SK-N-SH (cell line): ENCODE measurements at regions not wholly inside any gene's neighbourhood (a gene's known extent, or its start where the extent isn't known, plus 50 kb on each side); places are given as distances from the start of the nearest gene placed in this dataset.

Source experiments
- CTCF ChIA-PET: fragments of 300-600, 350-600 bp; formaldehyde crosslinking; extraction: SDS; loops from one replicate; lab custom pipeline; 2021; lab: Yijun Ruan, JAX
- POLR2A ChIA-PET: fragments of 350-600 bp; sonication (Branson Sonifier 250); formaldehyde crosslinking; extraction: SDS; loops from one replicate; lab custom pipeline; 2020; ENCODE audit warnings: antibody characterized with exemption, inconsistent platforms; lab: Yijun Ruan, JAX
- DNase-seq: peaks from one replicate; pipeline ENCODE4 v3.0.0; 2012
- H2AFZ ChIP-seq: fragments of 200-600 bp; sonication (generic); 2 replicates; pipeline ENCODE4 v1.8.1; 2016; ENCODE audit warnings: antibody characterized with exemption, mild to moderate bottlenecking, low read depth
- H3F3A ChIP-seq: fragments of 200-600 bp; sonication (generic); replicated peaks from 2 replicates; pipeline ENCODE3; 2016; ENCODE audit warnings: antibody characterized with exemption, mild to moderate bottlenecking; ENCODE audit not compliant: insufficient read depth
- H3K27ac ChIP-seq, 2 experiments: fragments of 200-500 bp in 1 of 2; fragments of 200-600 bp in 1 of 2; sonication (Bioruptor generic) in 1 of 2; sonication (generic), shearing (Covaris generic) in 1 of 2; 2 replicates each; pipeline versions ENCODE4 v1.5.1 to v1.6.1; 2014 to 2016; ENCODE audit warnings: low read depth in 2 of 2, inconsistent platforms in 1 of 2, low read length in 1 of 2, mild to moderate bottlenecking in 1 of 2, mixed read lengths in 1 of 2
- H3K27me3 ChIP-seq: fragments of 200-600 bp; sonication (generic), shearing (Covaris generic); 2 replicates; pipeline ENCODE4 v1.6.1; 2016; ENCODE audit warnings: mixed run types; ENCODE audit not compliant: insufficient read depth
- H3K36me3 ChIP-seq, 2 experiments: fragments of 200-500 bp in 1 of 2; fragments of 200-600 bp in 1 of 2; sonication (Bioruptor generic) in 1 of 2; sonication (generic) in 1 of 2; replicated peaks in 1 of 2; 2 replicates each; pipeline versions ENCODE3 to v1.5.1; 2014 to 2016; ENCODE audit warnings: low read length in 1 of 2, mild to moderate bottlenecking in 1 of 2; ENCODE audit not compliant: insufficient read depth in 2 of 2, control insufficient read depth in 1 of 2
- H3K4me1 ChIP-seq, 2 experiments: fragments of 200-500 bp in 1 of 2; fragments of 200-600 bp in 1 of 2; sonication (Bioruptor generic) in 1 of 2; sonication (generic), shearing (Covaris generic) in 1 of 2; 2 replicates each; pipeline versions ENCODE4 v1.5.1 to v1.6.1; 2014 to 2016; ENCODE audit warnings: low read depth in 1 of 2, low read length in 1 of 2, mixed run types in 1 of 2; ENCODE audit not compliant: insufficient read depth in 2 of 2, control insufficient read depth in 1 of 2
- H3K4me2 ChIP-seq: fragments of 200-600 bp; sonication (generic), shearing (Covaris generic); 2 replicates; pipeline ENCODE4 v1.6.1; 2017; ENCODE audit warnings: mixed run types
- H3K4me3 ChIP-seq, 2 experiments: fragments of 200-500 bp in 1 of 2; fragments of 200-600 bp in 1 of 2; sonication (Bioruptor generic) in 1 of 2; sonication (generic), shearing (Covaris generic) in 1 of 2; 2 replicates each; pipeline versions ENCODE4 v1.5.1 to v1.8.1; 2014 to 2016; ENCODE audit warnings: low read depth in 2 of 2, inconsistent platforms in 1 of 2, low read length in 1 of 2, mild to moderate bottlenecking in 1 of 2, mixed read lengths in 1 of 2, moderate library complexity in 1 of 2
- H3K79me2 ChIP-seq: fragments of 200-600 bp; sonication (generic); 2 replicates; pipeline ENCODE4 v1.8.1; 2017; ENCODE audit warnings: mild to moderate bottlenecking; ENCODE audit not compliant: insufficient read depth
- H3K9ac ChIP-seq: fragments of 200-600 bp; sonication (generic); 2 replicates; pipeline ENCODE4 v1.6.1; 2017; ENCODE audit warnings: mixed run types
- H3K9me2 ChIP-seq: fragments of 200-600 bp; sonication (generic); 2 replicates; pipeline ENCODE4 v1.6.1; 2017; ENCODE audit warnings: mixed run types
- H3K9me3 ChIP-seq: fragments of 200-600 bp; sonication (generic); 2 replicates; pipeline ENCODE4 v1.6.1; 2017; ENCODE audit warnings: mixed run types, mild to moderate bottlenecking, moderate library complexity
- H4K20me1 ChIP-seq: fragments of 200-600 bp; sonication (generic); 2 replicates; pipeline ENCODE4 v1.6.1; 2017; ENCODE audit warnings: mild to moderate bottlenecking, mixed run types; ENCODE audit not compliant: insufficient read depth
- EZH2phosphoT487 ChIP-seq: fragments of 200-600 bp; sonication (generic); IDR thresholded peaks from 2 replicates; pipeline ENCODE4 v1.6.1; 2017; ENCODE audit warnings: low read depth, mixed run types, mild to moderate bottlenecking, antibody characterized with exemption, moderate library complexity, borderline replicate concordance
- FOXJ3 ChIP-seq: sonication (generic); formaldehyde crosslinking; IDR thresholded peaks from 2 replicates; pipeline ENCODE4 v1.5.1; 2020; ENCODE audit warnings: mild to moderate bottlenecking, missing genetic modification reagents
- GABPA ChIP-seq: IDR thresholded peaks from 2 replicates; pipeline ENCODE4 v1.4.0; 2012; ENCODE audit warnings: low read depth, mild to moderate bottlenecking
- NRF1 ChIP-seq: IDR thresholded peaks from 2 replicates; pipeline ENCODE4 v1.6.1; 2012; ENCODE audit warnings: low read depth, mild to moderate bottlenecking, low read length
- RAD21 ChIP-seq: IDR thresholded peaks from 2 replicates; pipeline ENCODE4 v1.6.1; 2012; ENCODE audit warnings: mild to moderate bottlenecking, low read length
- RFX5 ChIP-seq: IDR thresholded peaks from 2 replicates; pipeline ENCODE4 v1.6.1; 2012; ENCODE audit warnings: mild to moderate bottlenecking, improper control_type of control experiment, low read length
- ZBTB33 ChIP-seq: IDR thresholded peaks from 2 replicates; pipeline ENCODE4 v1.4.0; 2012; ENCODE audit warnings: low read depth, borderline replicate concordance
- WGBS: methylation state at CpG from one replicate; pipeline ENCODE4 v1.1.6; 2017; ENCODE audit warnings: low lambda C conversion rate; 5-methylcytosine and 5-hydroxymethylcytosine counted together
- TF ChIP-seq, protein P1 (sequence below): fragments of 150-350 bp; IDR thresholded peaks from 2 replicates; pipeline ENCODE4 v1.6.1; 2016; ENCODE audit warnings: mild to moderate bottlenecking, low read depth, low read length

DNA sequence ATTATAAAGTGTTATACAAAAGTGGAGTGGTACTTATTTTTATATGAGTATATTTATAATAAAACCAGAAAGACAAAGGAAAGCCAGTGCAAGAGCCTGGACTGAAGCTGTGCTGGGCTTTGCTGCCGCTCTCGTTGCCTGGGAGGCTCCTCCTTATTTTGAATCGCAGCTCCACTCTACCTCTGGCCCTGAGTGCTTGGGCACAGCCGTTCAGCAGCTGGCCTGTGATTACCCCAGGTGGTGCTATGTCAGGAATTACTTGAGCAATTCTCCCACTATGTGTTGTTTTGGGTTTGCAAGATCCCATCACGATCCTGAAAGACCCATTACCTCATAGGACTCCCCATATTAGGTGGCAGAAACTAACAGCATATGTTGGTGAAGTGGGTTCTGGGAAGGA, 53.0 kb upstream of the LCLAT1 start (continued):
- TF ChIP-seq ZBTB33 (no peak), NRF1 (no peak), GABPA (no peak), EZH2phosphoT487 (no peak), FOXJ3 (CRISPR knock-in tag) (no peak)
- TF ChIP-seq, protein P1, sequence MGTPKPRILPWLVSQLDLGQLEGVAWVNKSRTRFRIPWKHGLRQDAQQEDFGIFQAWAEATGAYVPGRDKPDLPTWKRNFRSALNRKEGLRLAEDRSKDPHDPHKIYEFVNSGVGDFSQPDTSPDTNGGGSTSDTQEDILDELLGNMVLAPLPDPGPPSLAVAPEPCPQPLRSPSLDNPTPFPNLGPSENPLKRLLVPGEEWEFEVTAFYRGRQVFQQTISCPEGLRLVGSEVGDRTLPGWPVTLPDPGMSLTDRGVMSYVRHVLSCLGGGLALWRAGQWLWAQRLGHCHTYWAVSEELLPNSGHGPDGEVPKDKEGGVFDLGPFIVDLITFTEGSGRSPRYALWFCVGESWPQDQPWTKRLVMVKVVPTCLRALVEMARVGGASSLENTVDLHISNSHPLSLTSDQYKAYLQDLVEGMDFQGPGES, result no peak

GRCh38 chr2:30396436-30397232, 50.4 kb upstream of the LCLAT1 start:
- Histone ChIP-seq H3K9me3 (no peaks in the 10 kb centered on the region), H3K27ac (no peak overlapping the region), H3K9ac (no peak overlapping the region), H3K79me2 (no peaks in the 10 kb centered on the region), H4K20me1 (no peaks in the 10 kb centered on the region), H3F3A (no peaks in the 10 kb centered on the region), H2AFZ (no peak overlapping the region), H3K27me3 (no peaks in the 10 kb centered on the region), H3K9me2 (no peaks in the 10 kb centered on the region), H3K4me1 (no peaks in the 10 kb centered on the region), H3K36me3 (no peaks in the 10 kb centered on the region), H3K4me3 (no peak overlapping the region), H3K4me2 (no peak overlapping the region)
- no peak for DNase-seq
- TF ChIP-seq ZBTB33 (no peak), RAD21 (no peak), NRF1 (no peak), RFX5 (no peak)
- 69% methylated on average over 4 of the region's 4 CpGs for WGBS
- CTCF ChIA-PET, result interaction anchor here (1.1 to 2.6 kb wide), 2 partner anchors 149 to 157 kb away, joined by 3 to 8 read pairs; no protein-coding TSS in a partner anchor
- POLR2A ChIA-PET, result no interaction called here
